GM12878 (cell line): ENCODE measurements at regions not wholly inside any gene's neighbourhood (a gene's known extent, or its start where the extent isn't known, plus 50 kb on each side); places are given as distances from the start of the nearest gene placed in this dataset.

Source experiments
- ATAC-seq: fragments of 200-7000 bp; cut with Tn5 transposase; 3 replicates; pipeline ENCODE4 v1.9.1; 2020; ENCODE audit warnings: mild to moderate bottlenecking, moderate library complexity
- BruUV-seq: library from RNA; stranded (reverse); fragments of 400-500 nt; replicated peaks from 2 replicates; lab custom pipeline; 2021; lab: Mats Ljungman, UMichigan
- CTCF ChIA-PET: fragments of 300-600 bp; sonication (Branson Sonifier 250); formaldehyde crosslinking; extraction: SDS; loops from one replicate; lab custom pipeline; 2021; ENCODE audit warnings: inconsistent platforms; lab: Yijun Ruan, JAX
- POLR2A ChIA-PET: fragments of 350-600 bp; formaldehyde crosslinking; extraction: SDS; loops from one replicate; lab custom pipeline; 2021; ENCODE audit warnings: inconsistent platforms; lab: Charles Lee
- RAD21 ChIA-PET: fragments of 300-600 bp; sonication (Branson Sonifier 250); formaldehyde crosslinking; loops from one replicate; lab custom pipeline; 2023; ENCODE audit warnings: antibody characterized with exemption; ENCODE audit not compliant: unreplicated experiment; lab: Charles Lee
- SMC1A ChIA-PET: fragments of 300-600 bp; sonication (Branson Sonifier 250); formaldehyde crosslinking; loops from one replicate; lab custom pipeline; 2023; ENCODE audit not compliant: unreplicated experiment, uncharacterized antibody; lab: Charles Lee
- DNase-seq: peaks from one replicate; pipeline ENCODE4 v3.0.0-alpha.2; 2011; ENCODE audit warnings: low read depth, low spot score
- FAIRE-seq: peaks from 3 replicates; lab custom pipeline; 2011; peaks lifted over from hg19 to GRCh38; lab: Jason Lieb, UNC
- H2AFZ ChIP-seq: 2 replicates; pipeline ENCODE4 v1.6.0; 2011; ENCODE audit warnings: low read depth, low read length, control low read depth; ENCODE audit not compliant: control insufficient read depth
- H3K27ac ChIP-seq: 2 replicates; pipeline ENCODE4 v1.5.1; 2011; ENCODE audit warnings: control low read depth; ENCODE audit not compliant: control insufficient read depth, insufficient read depth
- H3K27me3 ChIP-seq, 2 experiments: replicated peaks in 1 of 2; 2 replicates each; pipeline versions ENCODE4 v1.6.0 to v1.6.1; 2011; ENCODE audit warnings: low read length in 1 of 2; ENCODE audit not compliant: control insufficient read depth in 2 of 2, insufficient read depth in 2 of 2
- H3K36me3 ChIP-seq, 2 experiments: 2 replicates each; pipeline ENCODE4 v1.5.1; 2011; ENCODE audit warnings: low read length in 1 of 2; ENCODE audit not compliant: control insufficient read depth in 2 of 2, insufficient read depth in 2 of 2
- H3K4me1 ChIP-seq: 2 replicates; pipeline ENCODE4 v1.6.1; 2011; ENCODE audit warnings: mild to moderate bottlenecking, low read length, moderate library complexity, mixed read lengths; ENCODE audit not compliant: control insufficient read depth, insufficient read depth
- H3K4me2 ChIP-seq: 2 replicates; pipeline ENCODE4 v1.6.0; 2011; ENCODE audit warnings: control low read depth; ENCODE audit not compliant: control insufficient read depth, insufficient read depth
- H3K4me3 ChIP-seq: fragments of 200-600 bp; sonication (generic); 2 replicates; pipeline ENCODE4 v1.5.1; 2016
- H3K79me2 ChIP-seq: 2 replicates; pipeline ENCODE4 v1.6.0; 2011; ENCODE audit warnings: low read length; ENCODE audit not compliant: control insufficient read depth, insufficient read depth
- H3K9ac ChIP-seq: 2 replicates; pipeline ENCODE4 v1.8.0; 2011; ENCODE audit warnings: low read length, control low read depth, mixed read lengths; ENCODE audit not compliant: control insufficient read depth, insufficient read depth
- H3K9me3 ChIP-seq: replicated peaks from 3 replicates; pipeline ENCODE4 v1.5.1; 2011; ENCODE audit warnings: mild to moderate bottlenecking, low read length; ENCODE audit not compliant: control insufficient read depth, insufficient read depth
- H4K20me1 ChIP-seq: 2 replicates; pipeline ENCODE4 v1.6.0; 2011; ENCODE audit not compliant: control insufficient read depth, insufficient read depth
- BRCA1 ChIP-seq: IDR thresholded peaks from 2 replicates; pipeline ENCODE4 v1.6.1; 2011; ENCODE audit warnings: low read depth, low read length, improper control_type of control experiment
- E4F1 ChIP-seq: fragments of 450-650 bp; IDR thresholded peaks from 2 replicates; pipeline ENCODE4 v1.6.1; 2018; ENCODE audit warnings: borderline replicate concordance, mild to moderate bottlenecking; ENCODE audit not compliant: partially characterized antibody
- EGR1 ChIP-seq, 2 experiments: IDR thresholded peaks; 1 replicate in 1 of 2; 2 replicates in 1 of 2; pipeline ENCODE4 v1.6.1; 2011 to 2012; ENCODE audit warnings: low read depth in 2 of 2, low read length in 2 of 2, borderline replicate concordance in 1 of 2, mild to moderate bottlenecking in 1 of 2, moderate library complexity in 1 of 2
- LARP7 ChIP-seq: fragments of 450-650 bp; IDR thresholded peaks from 2 replicates; pipeline ENCODE4 v1.6.1; 2017; ENCODE audit warnings: mild to moderate bottlenecking
- MEF2B ChIP-seq: fragments of 450-650 bp; IDR thresholded peaks from 2 replicates; pipeline ENCODE4 v1.6.1; 2018; ENCODE audit warnings: mild to moderate bottlenecking, moderate library complexity; ENCODE audit not compliant: partially characterized antibody, poor library complexity, severe bottlenecking
- MYB ChIP-seq: fragments of 150-350 bp; IDR thresholded peaks from 2 replicates; pipeline ENCODE4 v1.6.1; 2014; ENCODE audit warnings: mild to moderate bottlenecking, low read depth, low read length, borderline replicate concordance
- NFYB ChIP-seq: IDR thresholded peaks from 2 replicates; pipeline ENCODE4 v1.6.1; 2011; ENCODE audit warnings: low read depth, mild to moderate bottlenecking, low read length, improper control_type of control experiment, moderate library complexity; ENCODE audit not compliant: insufficient read depth
- PAX8 ChIP-seq: fragments of 450-650 bp; IDR thresholded peaks from 2 replicates; pipeline ENCODE4 v1.6.1; 2017; ENCODE audit warnings: mild to moderate bottlenecking, moderate library complexity
- PML ChIP-seq: IDR thresholded peaks from 2 replicates; pipeline ENCODE4 v1.6.1; 2012; ENCODE audit warnings: low read length, inconsistent platforms
- RAD51 ChIP-seq: fragments of 450-650 bp; IDR thresholded peaks from 2 replicates; pipeline ENCODE4 v1.6.1; 2016; ENCODE audit warnings: moderate library complexity, mild to moderate bottlenecking, inconsistent platforms
- SPI1 ChIP-seq: IDR thresholded peaks from 2 replicates; pipeline ENCODE4 v1.6.1; 2011; ENCODE audit warnings: low read depth, mild to moderate bottlenecking, low read length, moderate library complexity, borderline replicate concordance; ENCODE audit not compliant: insufficient read depth
- TARDBP ChIP-seq: IDR thresholded peaks from 2 replicates; pipeline ENCODE4 v1.6.1; 2016; ENCODE audit warnings: borderline replicate concordance
- TBL1XR1 ChIP-seq: IDR thresholded peaks from 2 replicates; pipeline ENCODE4 v1.6.1; 2012; ENCODE audit warnings: low read depth, low read length, improper control_type of control experiment
- ZNF687 ChIP-seq: fragments of 450-650 bp; IDR thresholded peaks from 2 replicates; pipeline ENCODE4 v1.6.1; 2017; ENCODE audit warnings: mild to moderate bottlenecking, moderate library complexity
- WGBS: methylation state at CpG from one replicate; pipeline ENCODE4 v1.1.6; 2016; ENCODE audit warnings: low lambda C conversion rate; ENCODE audit not compliant: insufficient replicate concordance, insufficient coverage; ENCODE audit errors: missing lambda C conversion rate; 5-methylcytosine and 5-hydroxymethylcytosine counted together
- in situ Hi-C: fragments of 300-500 bp; cut with MboI; formaldehyde crosslinking; loops from 9 replicates; pipeline ENCODE4 v1.14.3; 2018; ENCODE audit warnings: mixed read lengths
- intact Hi-C: fragments of 100-400 bp; cut with micrococcal nuclease; formaldehyde crosslinking; loops from one replicate; pipeline ENCODE4 v1.14.2; 2022; ENCODE audit not compliant: unreplicated experiment

GRCh38 chr12:100692502-100692901 is 102.1 kb upstream of the ANO4 start:
- H3K9ac ChIP-seq: no peak overlapping the region

More at GRCh38 chr12:100692502-100692901, 102.1 kb upstream of the ANO4 start:
- Histone ChIP-seq H2AFZ (no peak overlapping the region), H3K27me3 (no peaks in the 10 kb centered on the region), H3K79me2 (no peaks in the 10 kb centered on the region), H3K36me3 (no peaks in the 10 kb centered on the region), H3K9me3 (no peaks in the 10 kb centered on the region), H4K20me1 (no peaks in the 10 kb centered on the region), H3K27ac (no peak overlapping the region), H3K4me1 (no peaks in the 10 kb centered on the region), H3K4me3 (no peak overlapping the region), H3K4me2 (no peak overlapping the region)
- ChIA-PET POLR2A (no interaction called here), CTCF (interaction anchor here (1.3 kb wide), 1 partner anchor 45 kb away, joined by 3 read pairs; no protein-coding TSS in a partner anchor), RAD21 (no interaction called here), SMC1A (no interaction called here)
- 0% methylated on average over 1 of the region's 1 CpG for WGBS
- intact Hi-C loops (no loop called here), in situ Hi-C loops (no loop called here)
- DNase-seq (no peak), ATAC-seq (no peak), FAIRE-seq (no peak)
- no TSS peak for BruUV-seq
- no peak for TF ChIP-seq MYB
- TF ChIP-seq TBL1XR1: no peak
- no peak for TF ChIP-seq PAX8
- TF ChIP-seq MEF2B: no peak
- no peak for TF ChIP-seq EGR1 (IDR thresholded peaks at IDR 0.05; ENCODE audit: borderline replicate concordance in 1 of 2, low read depth in 2 of 2, low read length in 2 of 2)
- no peak for TF ChIP-seq E4F1
- TF ChIP-seq RAD51: no peak
- TF ChIP-seq TARDBP: no peak
- TF ChIP-seq BRCA1: no peak
- no peak for TF ChIP-seq LARP7
- TF ChIP-seq ZNF687: no peak
- no peak for TF ChIP-seq NFYB
- no peak for TF ChIP-seq PML
- no peak for TF ChIP-seq SPI1
